GM18870 (cell line): ENCODE measurements at regions not wholly inside any gene's neighbourhood (a gene's known extent, or its start where the extent isn't known, plus 50 kb on each side); places are given as distances from the start of the nearest gene placed in this dataset.

Experiments used
- ATAC-seq: cut with Tn5 transposase; IDR thresholded peaks from one replicate; pipeline ENCODE4 v1.9.1; 2021; ENCODE audit warnings: moderate library complexity; ENCODE audit not compliant: unreplicated experiment

GRCh38 chr5:174326372-174326771 is 280.9 kb downstream of the NSG2 start:
- no peak for ATAC-seq

GRCh38 chr5:174327317-174327864 is 281.9 kb downstream of the NSG2 start:
- ATAC-seq: no peak

GRCh38 chr5:174327896-174328295 is 282.4 kb downstream of the NSG2 start:
- ATAC-seq: no peak

- ATAC-seq: no peak
Observed at GRCh38 chr5:174328631-174329299, 283.3 kb downstream of the NSG2 start.

- ATAC-seq: no peak
Observed at GRCh38 chr5:174329738-174330137, 284.2 kb downstream of the NSG2 start.

- ATAC-seq: no peak
Observed at GRCh38 chr5:174335682-174336364, 290.3 kb downstream of the NSG2 start.

- no peak for ATAC-seq
Observed at GRCh38 chr5:174336479-174336878, 291.0 kb downstream of the NSG2 start.

- no peak for ATAC-seq
Observed at GRCh38 chr5:174337276-174338184, 292.0 kb downstream of the NSG2 start.

- no peak for ATAC-seq
Observed at GRCh38 chr5:174338185-174339010, 292.9 kb downstream of the NSG2 start.

GRCh38 chr5:174339130-174339529 is 293.6 kb downstream of the NSG2 start:
- no peak for ATAC-seq

GRCh38 chr5:174340226-174340625 is 294.7 kb downstream of the NSG2 start:
- no peak for ATAC-seq

- ATAC-seq: no peak
Observed at GRCh38 chr5:174342696-174343095, 297.2 kb downstream of the NSG2 start.

GRCh38 chr5:174343826-174344225 is 298.3 kb downstream of the NSG2 start:
- ATAC-seq: no peak

- ATAC-seq: no peak
Observed at GRCh38 chr5:174344335-174344734, 298.8 kb downstream of the NSG2 start.

- ATAC-seq: no peak
Observed at GRCh38 chr5:174347183-174347582, 301.7 kb downstream of the NSG2 start.

GRCh38 chr5:174348311-174348981 is 302.9 kb downstream of the NSG2 start:
- ATAC-seq: no peak

- no peak for ATAC-seq
Observed at GRCh38 chr5:174352681-174353080, 307.2 kb downstream of the NSG2 start.

GRCh38 chr5:174354571-174354970 is 309.1 kb downstream of the NSG2 start:
- no peak for ATAC-seq

GRCh38 chr5:174355208-174355612 is 309.7 kb downstream of the NSG2 start:
- ATAC-seq: no peak

GRCh38 chr5:174355995-174356394 is 310.5 kb downstream of the NSG2 start:
- no peak for ATAC-seq
